IMR-90 (cell line): ENCODE measurements at regions not wholly inside any gene's neighbourhood (a gene's known extent, or its start where the extent isn't known, plus 50 kb on each side); places are given as distances from the start of the nearest gene placed in this dataset.

Experiments used
- ATAC-seq: fragments of 200-7000 bp; cut with Tn5 transposase; 2 replicates; pipeline ENCODE4 v1.9.1; 2020; ENCODE audit warnings: low read depth, mild to moderate bottlenecking, moderate library complexity
- BruUV-seq: library from RNA; stranded (reverse); fragments of 400-500 nt; replicated peaks from 2 replicates; lab custom pipeline; 2021; lab: Mats Ljungman, UMichigan
- CTCF ChIA-PET: fragments of 300-600 bp; formaldehyde crosslinking; extraction: SDS; loops from one replicate; lab custom pipeline; 2021; ENCODE audit warnings: antibody characterized with exemption; lab: Yijun Ruan, JAX
- POLR2A ChIA-PET: fragments of 300-600 bp; sonication (Branson Sonifier 250); formaldehyde crosslinking; loops from one replicate; lab custom pipeline; 2022; ENCODE audit warnings: antibody characterized with exemption; ENCODE audit not compliant: unreplicated experiment; lab: Charles Lee
- DNase-seq: peaks from one replicate; pipeline ENCODE4 v3.0.0; 2013
- H2AFZ ChIP-seq: replicated peaks from 2 replicates; pipeline ENCODE3; 2013; ENCODE audit warnings: low read length, mild to moderate bottlenecking; ENCODE audit not compliant: poor library complexity
- H2AK5ac ChIP-seq: 2 replicates; pipeline ENCODE4 v1.6.1; 2013; ENCODE audit warnings: low read depth, low read length, inconsistent platforms
- H2AK9ac ChIP-seq: replicated peaks from 2 replicates; pipeline ENCODE3; 2013; ENCODE audit warnings: mild to moderate bottlenecking, low read depth, low read length, moderate library complexity; ENCODE audit not compliant: poor library complexity
- H2BK120ac ChIP-seq: 2 replicates; pipeline ENCODE4 v1.6.1; 2013; ENCODE audit warnings: low read depth, low read length, inconsistent platforms
- H2BK15ac ChIP-seq: 3 replicates; pipeline ENCODE4 v1.6.1; 2013; ENCODE audit warnings: low read depth, low read length, inconsistent platforms
- H2BK20ac ChIP-seq: 2 replicates; pipeline ENCODE4 v1.6.1; 2013; ENCODE audit warnings: low read depth, mild to moderate bottlenecking, inconsistent platforms, low read length, moderate library complexity
- H2BK5ac ChIP-seq: 2 replicates; pipeline ENCODE4 v1.6.1; 2013; ENCODE audit warnings: mild to moderate bottlenecking, low read depth, low read length, inconsistent platforms; ENCODE audit not compliant: poor library complexity, severe bottlenecking
- H3K14ac ChIP-seq: replicated peaks from 2 replicates; pipeline ENCODE4 v1.6.1; 2013; ENCODE audit warnings: low read depth, low read length, inconsistent platforms
- H3K18ac ChIP-seq: 2 replicates; pipeline ENCODE4 v1.6.1; 2013; ENCODE audit warnings: low read depth, low read length, control low read depth
- H3K23ac ChIP-seq: 2 replicates; pipeline ENCODE4 v1.6.1; 2013; ENCODE audit warnings: low read depth, low read length, inconsistent platforms
- H3K27ac ChIP-seq: 2 replicates; pipeline ENCODE4 v1.5.1; 2013; ENCODE audit warnings: mild to moderate bottlenecking, control low read depth, low read length; ENCODE audit not compliant: insufficient read depth
- H3K27me3 ChIP-seq: 2 replicates; pipeline ENCODE4 v1.6.1; 2013; ENCODE audit warnings: low read length; ENCODE audit not compliant: control insufficient read depth, insufficient read depth
- H3K36me3 ChIP-seq: 2 replicates; pipeline ENCODE4 v1.6.1; 2013; ENCODE audit warnings: low read length, mixed read lengths; ENCODE audit not compliant: control insufficient read depth, insufficient read depth
- H3K4ac ChIP-seq: 2 replicates; pipeline ENCODE4 v1.6.1; 2013; ENCODE audit warnings: low read depth, low read length, inconsistent platforms
- H3K4me1 ChIP-seq: 2 replicates; pipeline ENCODE4 v1.6.1; 2013; ENCODE audit warnings: low read length, mixed read lengths; ENCODE audit not compliant: control insufficient read depth, insufficient read depth
- H3K4me2 ChIP-seq: 2 replicates; pipeline ENCODE4 v1.6.1; 2013; ENCODE audit warnings: low read depth, mild to moderate bottlenecking, control low read depth, low read length, moderate library complexity
- H3K4me3 ChIP-seq: 2 replicates; pipeline ENCODE4 v1.5.1; 2013; ENCODE audit warnings: low read depth, mild to moderate bottlenecking, control low read depth, low read length, moderate library complexity; ENCODE audit not compliant: insufficient read depth
- H3K56ac ChIP-seq: 2 replicates; pipeline ENCODE4 v1.6.1; 2013; ENCODE audit warnings: low read length, inconsistent platforms; ENCODE audit not compliant: insufficient read depth; ENCODE audit errors: extremely low read depth
- H3K79me1 ChIP-seq, 2 experiments: 2 replicates each; pipeline ENCODE4 v1.6.1; 2013; ENCODE audit warnings: low read length in 2 of 2, inconsistent platforms in 1 of 2, low read depth in 1 of 2
- H3K9ac ChIP-seq: 2 replicates; pipeline ENCODE4 v1.6.1; 2013; ENCODE audit warnings: low read depth, low read length, control low read depth
- H3K9me1 ChIP-seq: 2 replicates; pipeline ENCODE4 v1.6.1; 2013; ENCODE audit warnings: low read length, inconsistent platforms; ENCODE audit not compliant: insufficient read depth
- H3K9me3 ChIP-seq: 2 replicates; pipeline ENCODE4 v1.6.1; 2013; ENCODE audit warnings: low read length; ENCODE audit not compliant: control insufficient read depth, insufficient read depth
- H4K20me1 ChIP-seq: 2 replicates; pipeline ENCODE4 v1.6.1; 2013; ENCODE audit warnings: low read length, inconsistent platforms; ENCODE audit not compliant: insufficient read depth
- H4K5ac ChIP-seq: 2 replicates; pipeline ENCODE4 v1.6.1; 2013; ENCODE audit warnings: mild to moderate bottlenecking, low read depth, low read length, control low read depth
- H4K8ac ChIP-seq, 2 experiments: 2 replicates each; pipeline ENCODE4 v1.6.1; 2013; ENCODE audit warnings: low read depth in 2 of 2, low read length in 2 of 2, control low read depth in 1 of 2, inconsistent platforms in 1 of 2
- H4K91ac ChIP-seq: 2 replicates; pipeline ENCODE4 v1.6.1; 2013; ENCODE audit warnings: low read depth, low read length, inconsistent platforms; ENCODE audit not compliant: insufficient read depth
- BHLHE40 ChIP-seq: fragments of 150-350 bp; IDR thresholded peaks from 2 replicates; pipeline ENCODE4 v1.6.1; 2016; ENCODE audit warnings: mild to moderate bottlenecking, low read depth, low read length
- CEBPB ChIP-seq: IDR thresholded peaks from 2 replicates; pipeline ENCODE4 v1.6.1; 2012; ENCODE audit warnings: low read depth, low read length, improper control_type of control experiment
- CHD1 ChIP-seq: IDR thresholded peaks from 2 replicates; pipeline ENCODE4 v1.6.1; 2012; ENCODE audit warnings: low read depth, low read length, improper control_type of control experiment
- ELK1 ChIP-seq: fragments of 150-350 bp; IDR thresholded peaks from 2 replicates; pipeline ENCODE4 v1.6.1; 2016; ENCODE audit warnings: low read depth, mild to moderate bottlenecking, low read length, moderate library complexity, borderline replicate concordance
- MAZ ChIP-seq: IDR thresholded peaks from 2 replicates; pipeline ENCODE4 v1.6.1; 2012; ENCODE audit warnings: low read depth, mild to moderate bottlenecking, low read length, improper control_type of control experiment, moderate library complexity, borderline replicate concordance
- MXI1 ChIP-seq: IDR thresholded peaks from 2 replicates; pipeline ENCODE4 v1.6.1; 2012; ENCODE audit warnings: low read depth, mild to moderate bottlenecking, low read length, moderate library complexity, borderline replicate concordance
- POLR2A ChIP-seq: IDR thresholded peaks from 2 replicates; pipeline ENCODE4 v1.6.1; 2012; ENCODE audit warnings: mild to moderate bottlenecking, low read depth, low read length
- RAD21 ChIP-seq: IDR thresholded peaks from 2 replicates; pipeline ENCODE4 v1.6.1; 2012; ENCODE audit warnings: low read length, improper control_type of control experiment
- SMC3 ChIP-seq: fragments of 150-350 bp; IDR thresholded peaks from 2 replicates; pipeline ENCODE4 v1.6.1; 2016; ENCODE audit warnings: low read depth, mild to moderate bottlenecking, antibody characterized with exemption, low read length, moderate library complexity
- USF2 ChIP-seq: fragments of 150-350 bp; IDR thresholded peaks from 2 replicates; pipeline ENCODE4 v1.6.1; 2017; ENCODE audit warnings: mild to moderate bottlenecking, antibody characterized with exemption, low read length, low read depth
- WGBS, 2 experiments: methylation state at CpG; one replicate each; pipeline versions ENCODE4 v1.1.5 to v1.1.7; 2013; ENCODE audit warnings: missing lambda C conversion rate in 2 of 2; ENCODE audit not compliant: insufficient read length in 1 of 2; ENCODE audit errors: extremely low coverage in 2 of 2; 5-methylcytosine and 5-hydroxymethylcytosine counted together
- dilution Hi-C: fragments of 300-500 bp; cut with HindIII; formaldehyde crosslinking; loops from one replicate; pipeline ENCODE4 v1.14.3; 2018; ENCODE audit warnings: low sequenced_read_pairs; ENCODE audit not compliant: unreplicated experiment
- in situ Hi-C: fragments of 300-500 bp; cut with MboI; formaldehyde crosslinking; loops from 3 replicates; pipeline ENCODE4 v1.14.3; 2019; ENCODE audit warnings: low sequenced_read_pairs, inconsistent platforms, mixed read lengths
- intact Hi-C: fragments of 100-400 bp; cut with micrococcal nuclease; formaldehyde crosslinking; loops from 2 replicates; pipeline ENCODE4 v1.10.0; 2022

GRCh38 chr4:177016541-177017141 is 223.9 kb upstream of the VEGFC start (continued):
- TF ChIP-seq MXI1 (no peak), CHD1 (no peak)

- H2AFZ ChIP-seq: no peak overlapping the region
- in situ Hi-C loops (no loop called here), dilution Hi-C loops (no loop called here), intact Hi-C loops (no loop called here)
- POLR2A ChIA-PET: no interaction called here
- H4K8ac ChIP-seq: no peak overlapping the region
- no peak overlapping the region for H3K9ac ChIP-seq
- no peak overlapping the region for H2BK5ac ChIP-seq
- no peak for DNase-seq
- no peak overlapping the region for H2BK15ac ChIP-seq
- peak overlapping the region; percentile 15; the same call in 1 of the 2 replicates for H3K23ac ChIP-seq
- no peak overlapping the region for H3K4me2 ChIP-seq
- no peaks in the 10 kb centered on the region for H4K20me1 ChIP-seq
- BruUV-seq: no TSS peak
- peak overlapping the region; percentile 23; the same call in 1 of the 2 replicates for H3K18ac ChIP-seq
- no peaks in the 10 kb centered on the region for H3K9me1 ChIP-seq
- H2BK120ac ChIP-seq: peak overlapping the region; percentile 54
- no peak for ATAC-seq
- H3K4me1 ChIP-seq: no peaks in the 10 kb centered on the region
- TF ChIP-seq ELK1: no peak
- TF ChIP-seq CEBPB: no peak
- no peak for TF ChIP-seq MAZ
- TF ChIP-seq BHLHE40: no peak
- no peak for TF ChIP-seq POLR2A
- no peak for TF ChIP-seq USF2
- TF ChIP-seq SMC3: no peak
- no peak for TF ChIP-seq RAD21
- no peak for TF ChIP-seq MXI1
- H4K5ac ChIP-seq: no peak overlapping the region
- H2AK9ac ChIP-seq: no peak overlapping the region
- H3K27ac ChIP-seq: no peak overlapping the region
- no peak overlapping the region for H3K4ac ChIP-seq
- H3K14ac ChIP-seq: peak overlapping the region; percentile 76; the same call in 1 of the 2 replicates
- H3K36me3 ChIP-seq: no peaks in the 10 kb centered on the region
- H2BK20ac ChIP-seq: 0 out of 2 replicates have a peak overlapping the region, but pooled peaks have one; percentile 18
- H3K27me3 ChIP-seq: no peaks in the 10 kb centered on the region
- no peak overlapping the region for H2AK5ac ChIP-seq
- H3K79me1 ChIP-seq: no peaks in the 10 kb centered on the region
- no CpG with 5 or more reads among the region's 3 CpGs for WGBS, 2 experiments
- no peaks in the 10 kb centered on the region; the same call in 1 of the 2 replicates for H3K9me3 ChIP-seq
- H3K4me3 ChIP-seq: no peak overlapping the region
- CTCF ChIA-PET: no interaction called here
- H3K56ac ChIP-seq: no peak overlapping the region
- no peak overlapping the region for H4K91ac ChIP-seq
Measured at GRCh38 chr4:177023951-177024350, 231.2 kb upstream of the VEGFC start.
